H9 (cell line): ENCODE measurements at regions not wholly inside any gene's neighbourhood (a gene's known extent, or its start where the extent isn't known, plus 50 kb on each side); places are given as distances from the start of the nearest gene placed in this dataset.

ENCODE experiments used
- DNase-seq: peaks from one replicate; pipeline ENCODE4 v3.0.0-alpha.2; 2017
- H2AFZ ChIP-seq: one replicate; pipeline ENCODE4 v1.6.1; 2013; ENCODE audit warnings: mild to moderate bottlenecking, low read length, control low read depth, moderate library complexity
- H2AK5ac ChIP-seq: 2 replicates; pipeline ENCODE4 v1.6.1; 2013; ENCODE audit warnings: low read length, control low read depth, mixed read lengths; ENCODE audit not compliant: insufficient read length
- H2BK120ac ChIP-seq: one replicate; pipeline ENCODE4 v1.6.1; 2013; ENCODE audit warnings: low read depth, mild to moderate bottlenecking, low read length, control low read depth, inconsistent platforms; ENCODE audit not compliant: poor library complexity, severe bottlenecking
- H2BK12ac ChIP-seq: 2 replicates; pipeline ENCODE4 v1.6.1; 2013; ENCODE audit warnings: low read length, control low read depth, mixed read lengths, low read depth; ENCODE audit not compliant: insufficient read length
- H2BK15ac ChIP-seq: 2 replicates; pipeline ENCODE4 v1.6.1; 2013; ENCODE audit warnings: low read depth, low read length, control low read depth
- H2BK20ac ChIP-seq: one replicate; pipeline ENCODE4 v1.6.1; 2013; ENCODE audit warnings: low read depth, mild to moderate bottlenecking, low read length, control low read depth, inconsistent platforms; ENCODE audit not compliant: poor library complexity, severe bottlenecking
- H2BK5ac ChIP-seq: 2 replicates; pipeline ENCODE4 v1.6.1; 2013; ENCODE audit warnings: low read length, control low read depth, mixed read lengths; ENCODE audit not compliant: insufficient read length
- H3K14ac ChIP-seq: 2 replicates; pipeline ENCODE4 v1.6.1; 2013; ENCODE audit warnings: low read length, control low read depth; ENCODE audit not compliant: insufficient read depth
- H3K18ac ChIP-seq: 2 replicates; pipeline ENCODE4 v1.6.1; 2013; ENCODE audit warnings: low read depth, mild to moderate bottlenecking, mixed read lengths, low read length, control low read depth; ENCODE audit not compliant: insufficient read length
- H3K23ac ChIP-seq: 2 replicates; pipeline ENCODE4 v1.6.1; 2013; ENCODE audit warnings: low read length, control low read depth, mixed read lengths, low read depth; ENCODE audit not compliant: insufficient read length
- H3K23me2 ChIP-seq: 2 replicates; pipeline ENCODE4 v1.6.1; 2013; ENCODE audit warnings: low read depth, mild to moderate bottlenecking, mixed read lengths, low read length, control low read depth; ENCODE audit not compliant: insufficient read length, poor library complexity, severe bottlenecking
- H3K27ac ChIP-seq: 2 replicates; pipeline ENCODE4 v1.5.1; 2013; ENCODE audit warnings: low read length, control low read depth, mixed read lengths, low read depth; ENCODE audit not compliant: insufficient read length
- H3K27me3 ChIP-seq: 2 replicates; pipeline ENCODE4 v1.6.1; 2013; ENCODE audit warnings: low read length, control low read depth, inconsistent platforms; ENCODE audit not compliant: insufficient read depth
- H3K4ac ChIP-seq: 2 replicates; pipeline ENCODE4 v1.6.1; 2013; ENCODE audit warnings: low read depth, mild to moderate bottlenecking, control low read depth, inconsistent platforms, low read length, moderate library complexity
- H3K4me1 ChIP-seq: 2 replicates; pipeline ENCODE4 v1.6.1; 2013; ENCODE audit warnings: low read length, control low read depth, inconsistent platforms; ENCODE audit not compliant: insufficient read depth
- H3K4me2 ChIP-seq: 2 replicates; pipeline ENCODE4 v1.6.1; 2013; ENCODE audit warnings: low read length, control low read depth, mixed read lengths; ENCODE audit not compliant: insufficient read length, insufficient read depth
- H3K56ac ChIP-seq: 2 replicates; pipeline ENCODE4 v1.6.1; 2013; ENCODE audit warnings: low read depth, mild to moderate bottlenecking, mixed read lengths, low read length, control low read depth; ENCODE audit not compliant: insufficient read length
- H3K79me1 ChIP-seq: 2 replicates; pipeline ENCODE4 v1.6.1; 2013; ENCODE audit warnings: low read depth, mild to moderate bottlenecking, moderate library complexity, low read length, control low read depth, inconsistent platforms; ENCODE audit not compliant: insufficient read depth, poor library complexity, severe bottlenecking
- H3K79me2 ChIP-seq: 2 replicates; pipeline ENCODE4 v1.6.1; 2013; ENCODE audit warnings: low read length, control low read depth, inconsistent platforms; ENCODE audit not compliant: insufficient read depth
- H3K9ac ChIP-seq: 2 replicates; pipeline ENCODE4 v1.6.1; 2013; ENCODE audit warnings: low read length, control low read depth, mixed read lengths; ENCODE audit not compliant: insufficient read length; ENCODE audit errors: extremely low read depth
- H3K9me3 ChIP-seq: one replicate; pipeline ENCODE4 v1.6.1; 2013; ENCODE audit warnings: low read depth, low read length, inconsistent platforms; ENCODE audit not compliant: control insufficient read depth
- H3T11ph ChIP-seq: one replicate; pipeline ENCODE4 v1.6.1; 2013; ENCODE audit warnings: mild to moderate bottlenecking, low read length, control low read depth, inconsistent platforms
- H4K20me1 ChIP-seq: one replicate; pipeline ENCODE4 v1.6.1; 2013; ENCODE audit not compliant: control insufficient read depth, insufficient read length, insufficient read depth
- H4K5ac ChIP-seq: 2 replicates; pipeline ENCODE4 v1.6.1; 2013; ENCODE audit warnings: low read depth, mild to moderate bottlenecking, mixed read lengths, low read length, control low read depth; ENCODE audit not compliant: insufficient read length
- H4K8ac ChIP-seq: replicated peaks from 2 replicates; pipeline ENCODE4 v1.6.1; 2013; ENCODE audit warnings: low read length, control low read depth, mixed read lengths, low read depth; ENCODE audit not compliant: insufficient read length
- H4K91ac ChIP-seq: 2 replicates; pipeline ENCODE4 v1.6.1; 2013; ENCODE audit warnings: low read depth, mild to moderate bottlenecking, moderate library complexity, mixed read lengths, low read length, control low read depth; ENCODE audit not compliant: insufficient read length
- H3K27ac Mint-ChIP-seq, 3 experiments: 2 replicates in 2 of 3; 3 replicates in 1 of 3; pipeline ENCODE4 v1.8.0; 2020 to 2021; ENCODE audit warnings: mixed read lengths in 3 of 3, mild to moderate bottlenecking in 1 of 3, moderate library complexity in 1 of 3
- H3K27me3 Mint-ChIP-seq: 2 replicates; pipeline ENCODE4 v1.8.0; 2021; ENCODE audit warnings: low read depth, mild to moderate bottlenecking, moderate library complexity, mixed read lengths
- H3K36me3 Mint-ChIP-seq, 3 experiments: 2 replicates in 2 of 3; 3 replicates in 1 of 3; pipeline ENCODE4 v1.8.0; 2020 to 2021; ENCODE audit warnings: low read depth in 3 of 3, mixed read lengths in 3 of 3; ENCODE audit not compliant: insufficient read depth in 1 of 3
- H3K4me1 Mint-ChIP-seq, 2 experiments: 2 replicates each; pipeline ENCODE4 v1.8.0; 2020; ENCODE audit warnings: mixed read lengths in 2 of 2
- H3K4me3 Mint-ChIP-seq, 2 experiments: 2 replicates in 1 of 2; 3 replicates in 1 of 2; pipeline ENCODE4 v1.8.0; 2020 to 2021; ENCODE audit warnings: mild to moderate bottlenecking in 2 of 2, mixed read lengths in 2 of 2, moderate library complexity in 1 of 2
- H3K9me3 Mint-ChIP-seq, 2 experiments: 2 replicates in 1 of 2; 3 replicates in 1 of 2; pipeline ENCODE4 v1.8.0; 2020; ENCODE audit warnings: mild to moderate bottlenecking in 2 of 2, mixed read lengths in 2 of 2, moderate library complexity in 1 of 2
- CTCF ChIP-seq: fragments of 200-600 bp; sonication (generic); conservative IDR thresholded peaks from 3 replicates; pipeline ENCODE4 v1.8.0; 2021; ENCODE audit warnings: antibody characterized with exemption, mild to moderate bottlenecking
- WGBS: extraction: QIAGEN DNeasy Blood & Tissue Kit; methylation state at CpG from one replicate; pipeline ENCODE4 v1.1.7; 2013; ENCODE audit warnings: missing lambda C conversion rate, low lambda C conversion rate, mixed read lengths; ENCODE audit not compliant: insufficient read length; ENCODE audit errors: extremely low coverage; 5-methylcytosine and 5-hydroxymethylcytosine counted together

GRCh38 chr7:68671046-68671445 lies 927.2 kb upstream of the AUTS2 start:
- H3K4ac ChIP-seq = no peak overlapping the region
- no peak for TF ChIP-seq CTCF
- no peak overlapping the region for H4K8ac ChIP-seq
- Mint-ChIP-seq H3K27ac (no peak overlapping the region), H3K4me1 (no peaks in the 10 kb centered on the region), H3K27me3 (no peaks in the 10 kb centered on the region), H3K4me3 (no peak overlapping the region), H3K36me3 (peaks cover 0 to 4% (median 3%) of the 10 kb centered on the region in 3 experiments; a peak in 2 of 7 replicates), H3K9me3 (peaks cover 6 to 8% of the 10 kb centered on the region in 2 experiments)
- H3K23ac ChIP-seq = no peak overlapping the region
- H3T11ph ChIP-seq = no peak overlapping the region
- no peak overlapping the region for H3K4me2 ChIP-seq
- no peak overlapping the region for H2AK5ac ChIP-seq
- H2BK5ac ChIP-seq = no peak overlapping the region
- H3K27me3 ChIP-seq = no peaks in the 10 kb centered on the region
- no peaks in the 10 kb centered on the region for H3K9me3 ChIP-seq
- H2BK12ac ChIP-seq = no peak overlapping the region
- H3K79me2 ChIP-seq = no peaks in the 10 kb centered on the region
- H4K5ac ChIP-seq = no peak overlapping the region
- H3K4me1 ChIP-seq = no peaks in the 10 kb centered on the region
- H3K23me2 ChIP-seq = no peaks in the 10 kb centered on the region
- no peak overlapping the region for H2BK20ac ChIP-seq
- no peak overlapping the region for H2BK120ac ChIP-seq
- H4K20me1 ChIP-seq = no peaks in the 10 kb centered on the region
- H3K79me1 ChIP-seq = no peaks in the 10 kb centered on the region
- DNase-seq = no peak
- no peak overlapping the region for H3K56ac ChIP-seq
- H2BK15ac ChIP-seq = no peak overlapping the region
- H3K18ac ChIP-seq = no peak overlapping the region
- no peak overlapping the region for H3K9ac ChIP-seq
- no peak overlapping the region for H3K27ac ChIP-seq
- WGBS = no CpG with 5 or more reads among the region's 2 CpGs
- no peak overlapping the region for H4K91ac ChIP-seq
- H3K14ac ChIP-seq = no peak overlapping the region
- no peak overlapping the region for H2AFZ ChIP-seq
